HG02885 (cell line): ENCODE measurements at regions not wholly inside any gene's neighbourhood (a gene's known extent, or its start where the extent isn't known, plus 50 kb on each side); places are given as distances from the start of the nearest gene placed in this dataset.
"Not testable (repeated sequence)": the region's sequence is repeated elsewhere in the genome, so short reads cannot be mapped to it uniquely, and the experiment has no call there.

ENCODE experiments used
- ATAC-seq: cut with Tn5 transposase; IDR thresholded peaks from one replicate; pipeline ENCODE4 v1.9.1; 2021; ENCODE audit warnings: mild to moderate bottlenecking; ENCODE audit not compliant: unreplicated experiment, poor library complexity

GRCh38 chr1:206256935-206257334, 53.6 kb downstream of the SRGAP2 start:
- peak; percentile 91 for ATAC-seq

- ATAC-seq, result not testable (repeated sequence)
Measured at GRCh38 chr1:206261473-206261872, 58.1 kb downstream of the SRGAP2 start.

GRCh38 chr1:206262424-206262823, 59.1 kb downstream of the SRGAP2 start:
- ATAC-seq, result not testable (repeated sequence)

- not testable (repeated sequence) for ATAC-seq
Measured at GRCh38 chr1:206264916-206265315, 61.6 kb downstream of the SRGAP2 start.

GRCh38 chr1:206271153-206271552, 67.8 kb downstream of the SRGAP2 start:
- ATAC-seq, result not testable (repeated sequence)

- ATAC-seq, result not testable (repeated sequence)
Measured at GRCh38 chr1:206273104-206273503, 69.8 kb downstream of the SRGAP2 start.

GRCh38 chr1:206276143-206276542, 72.8 kb downstream of the SRGAP2 start:
- not testable (repeated sequence) for ATAC-seq

GRCh38 chr1:206278683-206279082, 75.3 kb downstream of the SRGAP2 start:
- not testable (repeated sequence) for ATAC-seq

GRCh38 chr1:206280683-206281082, 77.3 kb downstream of the SRGAP2 start:
- not testable (repeated sequence) for ATAC-seq

GRCh38 chr1:206281912-206282654, 78.7 kb downstream of the SRGAP2 start:
- ATAC-seq, result peak; percentile 71

GRCh38 chr1:206285024-206285960, 82.0 kb downstream of the SRGAP2 start:
- not testable (repeated sequence) for ATAC-seq

- not testable (repeated sequence) for ATAC-seq
Measured at GRCh38 chr1:206287759-206288158, 84.4 kb downstream of the SRGAP2 start.

GRCh38 chr1:206288453-206288852, 85.1 kb downstream of the SRGAP2 start:
- peak; percentile 58 for ATAC-seq

GRCh38 chr1:206297145-206298031, 94.0 kb downstream of the SRGAP2 start:
- not testable (repeated sequence) for ATAC-seq

GRCh38 chr1:206298032-206298392, 94.7 kb downstream of the SRGAP2 start:
- not testable (repeated sequence) for ATAC-seq

- not testable (repeated sequence) for ATAC-seq
Measured at GRCh38 chr1:206299181-206299791, 95.9 kb downstream of the SRGAP2 start.

GRCh38 chr1:206299942-206300341, 96.6 kb downstream of the SRGAP2 start:
- ATAC-seq, result not testable (repeated sequence)

GRCh38 chr1:206302056-206302455, 98.7 kb downstream of the SRGAP2 start:
- ATAC-seq, result not testable (repeated sequence)

- ATAC-seq, result not testable (repeated sequence)
Measured at GRCh38 chr1:206307442-206307841, 104.1 kb downstream of the SRGAP2 start.

GRCh38 chr1:206310948-206311347, 107.6 kb downstream of the SRGAP2 start:
- ATAC-seq, result not testable (repeated sequence)
